SK-N-SH treated with all-trans-retinoic acid at 6 μM for 48 hours (cell line): ENCODE measurements at regions not wholly inside any gene's neighbourhood (a gene's known extent, or its start where the extent isn't known, plus 50 kb on each side); places are given as distances from the start of the nearest gene placed in this dataset.

Experiments used
- ATAC-seq: fragments of 200-7000 bp; cut with Tn5 transposase; 3 replicates; pipeline ENCODE4 v1.9.1; 2020; ENCODE audit warnings: mild to moderate bottlenecking, moderate library complexity
- ARNTL ChIP-seq: fragments of 450-650 bp; formaldehyde crosslinking; IDR thresholded peaks from 2 replicates; pipeline ENCODE4 v1.5.0; 2020; ENCODE audit warnings: low read depth, mild to moderate bottlenecking, moderate library complexity, borderline replicate concordance
- BACH2 ChIP-seq: fragments of 250-450 bp; sonication (Bioruptor Pico); IDR thresholded peaks from 2 replicates; pipeline ENCODE4 v1.9.0; 2021; ENCODE audit warnings: mild to moderate bottlenecking, borderline replicate concordance
- CREB5 ChIP-seq: fragments of 250-450 bp; sonication (Bioruptor Pico); IDR thresholded peaks from 2 replicates; pipeline ENCODE4 v1.5.1; 2020; ENCODE audit warnings: low read depth, mild to moderate bottlenecking, moderate library complexity
- CSDC2 ChIP-seq: fragments of 250-450 bp; sonication (Bioruptor Pico); IDR thresholded peaks from 2 replicates; pipeline ENCODE4 v1.5.0; 2020; ENCODE audit warnings: mild to moderate bottlenecking, moderate library complexity
- CSRNP3 ChIP-seq: fragments of 250-450 bp; sonication (Bioruptor Pico); IDR thresholded peaks from 2 replicates; pipeline ENCODE4 v1.5.1; 2021; ENCODE audit warnings: mild to moderate bottlenecking, moderate library complexity
- ESRRG ChIP-seq: fragments of 250-450 bp; sonication (Bioruptor Pico); IDR thresholded peaks from 2 replicates; pipeline ENCODE4 v1.6.1; 2021; ENCODE audit warnings: mild to moderate bottlenecking
- GLIS3 ChIP-seq: fragments of 250-450 bp; sonication (Bioruptor Pico); IDR thresholded peaks from 2 replicates; pipeline ENCODE4 v1.5.0; 2020; ENCODE audit warnings: mild to moderate bottlenecking, moderate library complexity
- ISL1 ChIP-seq: fragments of 250-450 bp; sonication (Bioruptor Pico); IDR thresholded peaks from 2 replicates; pipeline ENCODE4 v2.1.2; 2022; ENCODE audit warnings: mild to moderate bottlenecking, moderate library complexity
- OSR1 ChIP-seq: fragments of 250-450 bp; sonication (Bioruptor Pico); IDR thresholded peaks from 2 replicates; pipeline ENCODE4 v1.8.0; 2022; ENCODE audit warnings: moderate library complexity, mild to moderate bottlenecking, inconsistent platforms
- PATZ1 ChIP-seq: fragments of 250-450 bp; sonication (Bioruptor Pico); IDR thresholded peaks from 2 replicates; pipeline ENCODE4 v1.8.0; 2020; ENCODE audit warnings: mild to moderate bottlenecking, moderate library complexity, borderline replicate concordance
- POU6F1 ChIP-seq: fragments of 250-450 bp; sonication (Bioruptor Pico); IDR thresholded peaks from 2 replicates; pipeline ENCODE4 v1.8.0; 2021; ENCODE audit warnings: low read depth, mild to moderate bottlenecking, moderate library complexity, borderline replicate concordance
- PPARA ChIP-seq: fragments of 250-450 bp; sonication (Bioruptor Pico); IDR thresholded peaks from 2 replicates; pipeline ENCODE4 v1.5.0; 2020; ENCODE audit warnings: mild to moderate bottlenecking, borderline replicate concordance
- ZC3H10 ChIP-seq: fragments of 250-450 bp; sonication (Bioruptor Pico); IDR thresholded peaks from 2 replicates; pipeline ENCODE4 v1.5.1; 2021; ENCODE audit warnings: mild to moderate bottlenecking, moderate library complexity
- ZFP3 ChIP-seq: fragments of 250-450 bp; sonication (Bioruptor Pico); IDR thresholded peaks from 2 replicates; pipeline ENCODE4 v1.5.0; 2020; ENCODE audit warnings: mild to moderate bottlenecking, moderate library complexity
- ZFP30 ChIP-seq: fragments of 450-650 bp; formaldehyde crosslinking; IDR thresholded peaks from 2 replicates; pipeline ENCODE4 v1.5.0; 2022; ENCODE audit warnings: mild to moderate bottlenecking, moderate library complexity
- ZNF565 ChIP-seq: fragments of 450-650 bp; formaldehyde crosslinking; conservative IDR thresholded peaks from 2 replicates; pipeline ENCODE4 v1.5.0; 2020; ENCODE audit warnings: low read depth, mild to moderate bottlenecking, moderate library complexity
- ZNF70 ChIP-seq: fragments of 450-650 bp; formaldehyde crosslinking; IDR thresholded peaks from 2 replicates; pipeline ENCODE4 v1.5.0; 2020; ENCODE audit warnings: mild to moderate bottlenecking, moderate library complexity

GRCh38 chr7:53113424-53113823 lies 78.0 kb downstream of the POM121L12 start:
- no peak for ATAC-seq
- TF ChIP-seq CREB5 (CRISPR knock-in tag) (no peak), POU6F1 (CRISPR knock-in tag) (no peak)

GRCh38 chr7:53119514-53119941 lies 84.1 kb downstream of the POM121L12 start:
- no peak for TF ChIP-seq ZNF565 (CRISPR knock-in tag)
- TF ChIP-seq BACH2, result no peak
- TF ChIP-seq OSR1 (CRISPR knock-in tag), result no peak
- no peak for TF ChIP-seq ESRRG (CRISPR knock-in tag)
- no peak for TF ChIP-seq CSRNP3 (CRISPR knock-in tag)
- TF ChIP-seq POU6F1 (CRISPR knock-in tag), result no peak
- TF ChIP-seq ZFP3 (CRISPR knock-in tag), result no peak
- TF ChIP-seq, all 23 proteins: peak for 0
- ATAC-seq, result no peak

- no peak for ATAC-seq
- no peak for TF ChIP-seq ZFP3 (CRISPR knock-in tag)
- TF ChIP-seq ISL1 (CRISPR knock-in tag), result no peak
- TF ChIP-seq POU6F1 (CRISPR knock-in tag), result no peak
- TF ChIP-seq ARNTL (CRISPR knock-in tag), result no peak
- TF ChIP-seq ZFP30, result no peak
- no peak for TF ChIP-seq PATZ1
- no peak for TF ChIP-seq ZNF70 (CRISPR knock-in tag)
- TF ChIP-seq CSRNP3 (CRISPR knock-in tag), result no peak
Observed at GRCh38 chr7:53121374-53121773, 85.9 kb downstream of the POM121L12 start.

- no peak for TF ChIP-seq ZFP30
- TF ChIP-seq CSRNP3 (CRISPR knock-in tag), result no peak
- TF ChIP-seq ZC3H10 (CRISPR knock-in tag), result no peak
- TF ChIP-seq CSDC2 (CRISPR knock-in tag), result no peak
- TF ChIP-seq PPARA (CRISPR knock-in tag), result no peak
- no peak for TF ChIP-seq ISL1 (CRISPR knock-in tag)
- no peak for TF ChIP-seq BACH2
- TF ChIP-seq PATZ1, result no peak
- TF ChIP-seq GLIS3 (CRISPR knock-in tag), result no peak
- no peak for ATAC-seq
Observed at GRCh38 chr7:53131697-53132096, 96.3 kb downstream of the POM121L12 start.
